GM21576 (cell line): ENCODE measurements at regions not wholly inside any gene's neighbourhood (a gene's known extent, or its start where the extent isn't known, plus 50 kb on each side); places are given as distances from the start of the nearest gene placed in this dataset.
"Not testable (repeated sequence)": the region's sequence is repeated elsewhere in the genome, so short reads cannot be mapped to it uniquely, and the experiment has no call there.

Experiments
- ATAC-seq: cut with Tn5 transposase; IDR thresholded peaks from one replicate; pipeline ENCODE4 v1.9.1; 2021; ENCODE audit warnings: mild to moderate bottlenecking, moderate library complexity; ENCODE audit not compliant: unreplicated experiment

DNA sequence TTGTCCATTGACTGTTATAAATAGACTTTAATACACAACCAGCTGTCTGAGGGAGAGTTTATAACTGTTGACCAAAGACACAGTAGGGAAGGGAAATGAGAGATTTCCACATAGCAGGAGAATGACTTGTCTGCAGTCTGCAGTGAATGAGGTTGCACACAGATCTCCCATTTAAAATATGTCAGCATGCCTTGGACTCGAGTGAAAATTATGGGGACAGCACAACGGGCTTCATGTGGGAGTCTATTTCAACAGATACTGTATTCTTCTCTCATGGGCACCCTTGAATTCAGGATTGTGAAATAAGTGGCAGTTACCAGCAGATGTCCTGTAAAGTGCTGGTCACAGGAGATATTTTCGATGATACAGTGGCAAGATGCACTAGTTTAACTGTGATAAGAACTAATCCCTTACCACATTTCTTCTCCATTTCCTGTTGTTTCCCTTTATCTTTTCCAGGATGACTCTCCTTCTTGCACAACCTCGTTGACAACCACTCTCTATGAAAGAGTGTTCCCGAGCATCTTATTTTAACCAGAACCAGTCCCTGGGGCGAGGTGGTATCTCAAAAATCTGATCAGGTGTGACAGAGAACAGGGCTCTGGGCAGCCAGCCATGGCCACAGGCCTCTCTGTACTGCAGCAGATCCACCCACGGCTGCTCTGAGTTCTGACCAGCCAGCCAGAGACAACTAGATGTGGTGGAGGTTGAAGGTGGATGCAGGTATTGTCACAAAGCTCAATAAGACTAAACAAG lies 51.5 kb upstream of the MAP3K1 start:
- ATAC-seq, result no peak

DNA sequence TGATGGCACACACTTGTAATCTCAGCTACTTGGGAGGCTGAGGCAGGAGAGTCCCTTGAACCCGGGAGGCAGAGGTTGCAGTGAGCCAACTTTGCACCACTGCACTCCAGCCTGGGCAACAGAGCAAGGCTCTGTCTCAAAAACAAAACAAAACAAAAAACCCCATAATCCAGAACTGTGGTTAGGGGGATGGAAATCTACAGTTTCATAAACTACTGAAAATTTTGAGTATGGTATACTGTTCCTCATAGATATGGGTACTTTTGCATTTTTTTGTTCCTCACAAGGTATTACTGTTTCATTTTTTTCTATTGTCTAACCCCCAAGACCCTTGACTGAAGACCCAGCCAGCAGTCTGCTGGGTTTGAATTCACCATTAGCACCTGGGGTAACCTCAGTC lies 52.2 kb upstream of the MAP3K1 start:
- no peak for ATAC-seq

DNA sequence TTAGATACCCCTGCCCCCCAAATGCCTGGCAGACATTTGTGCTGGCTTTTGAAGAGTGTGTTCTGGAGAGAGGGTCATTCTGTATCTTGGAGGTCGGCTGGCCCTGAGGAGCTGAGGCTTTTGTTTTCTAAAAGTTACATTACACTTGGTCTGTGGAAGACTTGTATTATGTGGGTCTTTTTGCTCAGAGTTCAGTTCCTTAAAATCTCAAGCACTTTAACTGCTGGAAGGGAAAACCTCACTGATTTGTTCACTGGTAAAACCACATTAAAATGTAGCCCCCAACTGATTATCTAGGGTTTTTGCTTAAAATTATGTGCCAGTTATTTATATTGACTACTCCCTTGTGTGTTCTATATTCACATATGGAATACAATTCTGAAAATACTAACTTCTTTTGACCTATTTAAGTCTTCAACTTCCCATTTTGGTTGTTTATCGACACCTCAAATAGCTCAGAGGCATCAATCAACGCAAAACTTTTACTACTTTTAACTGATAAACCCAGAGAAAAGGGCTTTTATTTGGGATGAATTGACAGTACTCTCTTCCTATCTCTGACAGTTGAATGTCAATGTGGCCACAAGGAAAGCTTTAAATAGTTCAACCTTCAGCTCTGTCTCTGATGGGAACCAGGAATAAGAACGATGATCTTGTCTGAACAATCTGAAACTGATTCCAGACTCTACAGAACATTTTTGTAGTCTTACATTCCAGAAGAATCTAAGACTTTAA lies 54.0 kb upstream of the MAP3K1 start:
- no peak for ATAC-seq

DNA sequence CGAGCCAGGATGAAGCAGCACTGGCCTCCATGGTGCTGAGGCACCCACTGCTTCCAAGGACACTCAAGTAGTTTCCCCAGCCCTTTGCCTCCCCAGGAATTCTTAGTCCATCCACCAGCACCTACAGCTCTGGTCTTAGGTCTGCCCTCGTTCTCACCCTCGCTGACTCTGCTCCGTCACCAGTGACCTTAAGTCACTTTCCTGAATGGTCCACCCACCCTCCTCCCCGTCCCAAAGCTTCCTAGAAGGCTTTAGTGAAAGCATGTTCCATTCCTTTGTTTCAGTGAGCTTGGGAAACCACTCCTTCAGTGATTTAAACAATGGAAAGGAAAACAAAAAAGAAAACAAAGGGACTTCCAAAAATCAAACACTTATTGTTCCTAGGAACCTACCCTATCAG lies 54.6 kb upstream of the MAP3K1 start:
- ATAC-seq, result no peak

DNA sequence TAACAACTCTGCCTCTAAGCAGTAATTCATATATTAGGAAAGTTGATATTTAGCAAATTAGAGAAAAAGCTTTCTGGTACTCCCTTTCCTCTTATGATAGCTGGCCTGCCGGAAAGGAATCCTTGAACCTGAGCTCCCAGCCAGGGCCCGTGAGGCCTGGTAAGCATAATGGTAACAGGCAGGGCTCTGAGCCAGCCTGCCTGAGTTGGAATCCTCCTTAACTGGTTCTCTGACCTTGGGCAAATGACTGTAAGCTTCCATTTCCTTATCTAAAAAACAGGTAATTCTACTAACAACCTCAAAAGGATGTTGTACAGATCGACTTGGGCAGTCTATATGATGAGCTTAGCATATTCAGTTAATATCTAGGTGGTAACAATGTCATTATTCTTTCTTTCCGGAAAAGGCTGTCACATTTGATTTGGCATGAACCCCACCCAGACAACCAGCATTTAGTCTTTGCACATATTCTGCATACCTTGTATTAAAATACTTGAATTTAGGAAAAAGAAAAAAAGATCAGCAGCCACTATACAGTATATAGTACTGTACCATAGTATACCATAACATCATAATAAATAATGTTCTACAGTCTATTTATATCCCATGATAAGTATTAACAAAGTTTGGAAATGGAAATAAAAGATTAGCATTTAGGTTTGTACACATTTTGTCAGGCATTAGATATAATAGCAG lies 55.7 kb upstream of the MAP3K1 start:
- no peak for ATAC-seq

DNA sequence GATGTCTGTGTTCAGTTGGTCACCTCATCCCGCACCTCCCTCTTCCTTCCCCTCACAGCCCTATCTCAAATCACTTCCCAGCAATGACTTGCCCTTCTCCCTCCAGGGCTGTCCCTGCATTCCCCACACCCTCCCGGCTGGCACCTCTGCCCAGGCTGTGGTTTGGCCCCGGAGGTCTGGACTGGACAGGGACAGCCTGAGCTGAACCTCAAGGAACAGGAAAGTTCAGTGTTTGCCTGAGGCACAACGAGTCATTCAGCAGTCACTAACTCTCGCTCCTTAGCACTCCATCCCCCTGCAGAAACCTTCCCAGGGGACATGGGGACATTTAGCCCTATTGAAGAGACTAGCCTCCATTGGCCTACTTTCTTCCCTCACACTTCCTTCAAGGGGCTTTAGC lies 58.3 kb upstream of the MAP3K1 start:
- no peak for ATAC-seq

DNA sequence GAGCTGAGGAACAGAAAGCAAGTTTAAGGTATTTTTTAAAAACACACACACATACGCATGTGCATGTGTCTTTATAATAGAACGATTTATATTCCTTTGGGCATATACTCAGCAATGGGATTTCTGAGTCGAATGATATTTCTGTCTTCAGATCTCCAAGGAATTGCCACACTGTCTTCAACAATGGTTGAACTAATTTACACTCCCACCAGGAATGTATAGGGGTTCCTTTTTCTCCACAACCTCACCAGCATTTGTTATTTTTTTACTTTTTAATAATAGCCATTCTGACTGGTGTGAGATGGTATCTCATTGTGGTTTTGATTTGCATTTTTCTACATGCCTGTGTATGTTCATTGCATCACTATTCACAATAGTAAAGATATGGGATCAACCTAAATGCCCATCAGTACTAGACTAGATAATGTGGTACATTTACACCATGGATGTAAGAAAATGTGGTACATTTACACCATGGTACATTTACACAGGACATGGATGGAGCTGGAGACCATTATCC lies 60.3 kb upstream of the MAP3K1 start:
- ATAC-seq, result no peak

DNA sequence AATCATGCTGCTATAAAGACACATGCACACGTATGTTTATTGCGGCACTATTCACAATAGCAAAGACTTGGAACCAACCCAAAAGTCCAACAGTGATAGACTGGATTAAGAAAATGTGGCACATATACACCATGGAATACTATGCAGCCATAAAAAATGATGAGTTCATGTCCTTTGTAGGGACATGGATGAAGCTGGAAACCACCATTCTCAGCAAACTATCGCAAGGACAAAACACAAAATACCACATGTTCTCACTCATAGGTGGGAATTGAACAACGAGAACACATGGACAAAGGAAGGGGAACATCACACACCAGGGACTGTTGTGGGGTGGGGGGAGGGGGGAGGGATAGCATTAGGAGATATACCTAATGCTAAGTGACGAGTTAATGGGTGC lies 61.8 kb upstream of the MAP3K1 start:
- not testable (repeated sequence) for ATAC-seq

DNA sequence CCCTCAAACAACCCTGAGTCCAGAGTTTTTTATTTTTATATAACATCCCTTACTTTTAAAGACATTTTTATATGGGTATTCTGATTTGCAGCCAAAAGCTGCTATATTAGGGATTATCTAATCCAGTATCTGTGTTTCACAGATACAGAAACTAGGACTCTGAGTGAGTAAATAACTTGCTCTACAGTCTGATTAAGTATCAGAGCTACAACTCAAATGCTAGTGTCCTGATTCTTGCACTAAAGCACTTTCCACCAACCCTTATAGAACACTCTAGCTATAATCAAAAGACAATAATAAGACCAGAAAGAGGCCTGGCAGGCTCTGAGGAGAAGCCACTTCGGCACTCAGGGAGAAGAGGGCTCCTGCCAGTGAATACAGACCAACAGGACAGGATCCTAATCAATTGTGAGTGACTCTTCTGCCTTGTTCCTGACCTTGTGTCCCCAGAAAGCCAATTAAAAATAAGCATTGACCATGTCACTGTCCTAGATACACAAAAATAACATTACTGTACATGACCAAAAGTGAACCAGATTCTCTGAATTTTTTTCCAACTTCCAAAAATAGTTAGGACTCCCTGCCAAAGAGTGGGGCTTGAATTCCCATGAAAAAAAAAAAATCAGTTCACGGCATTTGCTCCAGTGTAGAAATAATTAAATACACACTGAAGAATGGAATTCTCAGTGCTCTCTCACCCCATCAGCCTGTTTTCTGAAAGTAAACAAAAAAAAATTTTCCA lies 63.6 kb upstream of the MAP3K1 start:
- ATAC-seq, result no peak

DNA sequence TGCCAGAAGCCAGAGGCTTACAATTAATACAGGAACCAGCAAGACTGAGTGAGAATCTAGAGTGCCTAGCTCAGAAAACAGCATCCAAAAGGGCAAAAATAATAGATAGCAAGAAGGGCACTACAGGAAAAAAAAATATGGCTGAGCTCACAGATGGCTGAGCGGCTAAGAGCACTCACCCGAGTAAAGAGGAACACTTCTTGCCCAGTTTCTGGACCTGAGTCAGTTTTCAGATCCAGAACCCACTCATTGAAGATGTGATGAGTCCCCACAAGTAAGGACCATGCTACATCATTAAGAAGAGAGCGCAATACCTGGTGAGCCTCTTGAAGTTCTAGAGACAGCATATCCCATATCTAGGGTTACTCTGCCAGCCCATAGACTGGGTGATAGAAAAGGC lies 65.5 kb upstream of the MAP3K1 start:
- no peak for ATAC-seq

DNA sequence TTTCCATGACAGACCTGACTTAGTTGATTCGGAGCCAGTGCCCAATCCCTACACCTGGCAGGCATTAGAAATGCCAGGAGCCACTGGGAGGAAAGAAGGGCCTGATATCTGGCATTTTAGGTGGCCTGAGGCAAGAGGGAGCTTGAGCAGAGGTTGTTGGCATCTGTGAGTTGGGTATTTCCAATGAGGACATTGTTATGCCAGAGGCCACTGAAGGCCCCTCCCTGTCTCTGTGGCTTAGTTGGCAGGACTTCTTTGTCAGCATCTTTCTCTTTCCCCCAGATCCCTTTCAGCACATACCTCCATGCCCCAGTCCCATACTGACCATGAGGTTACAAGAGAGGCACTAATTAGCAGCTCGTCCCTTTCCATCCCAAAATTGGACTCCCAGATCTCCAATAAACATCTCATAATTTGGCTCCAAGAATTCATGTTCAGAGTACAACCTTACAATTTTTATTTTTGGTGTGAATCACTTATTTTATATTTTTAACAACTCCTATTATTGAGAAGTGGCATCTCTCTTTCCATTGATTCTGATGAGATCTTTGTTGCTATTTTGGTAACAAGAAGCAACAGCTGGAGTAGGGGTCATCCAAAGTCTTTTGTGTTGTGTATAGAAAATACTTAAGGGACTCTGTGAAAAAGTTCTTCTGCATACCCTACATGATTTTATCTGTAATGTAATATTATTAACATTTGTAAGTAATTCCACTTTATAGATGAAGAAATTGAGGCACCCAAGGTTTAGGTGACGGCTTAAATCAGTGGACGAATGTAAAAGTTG lies 68.6 kb upstream of the MAP3K1 start:
- no peak for ATAC-seq

DNA sequence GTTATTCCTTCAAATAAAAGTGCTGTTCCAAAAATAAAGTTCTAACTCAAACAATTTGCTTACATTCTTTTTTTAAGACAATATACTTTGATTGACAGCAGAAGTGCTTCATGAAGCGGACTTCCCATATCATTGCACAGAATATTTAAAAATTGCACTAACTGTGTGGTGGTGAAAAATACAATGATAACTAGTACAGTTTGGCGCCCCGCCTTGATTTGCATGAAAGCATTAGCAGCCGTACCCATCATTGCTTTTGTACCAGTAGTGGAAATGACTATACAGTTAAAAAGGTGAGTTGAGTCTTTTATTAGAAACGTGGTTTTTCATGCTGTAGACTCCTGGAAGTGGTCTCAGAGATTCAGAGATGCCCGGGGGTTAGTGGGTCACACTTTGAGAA lies 69.5 kb upstream of the MAP3K1 start:
- no peak for ATAC-seq

DNA sequence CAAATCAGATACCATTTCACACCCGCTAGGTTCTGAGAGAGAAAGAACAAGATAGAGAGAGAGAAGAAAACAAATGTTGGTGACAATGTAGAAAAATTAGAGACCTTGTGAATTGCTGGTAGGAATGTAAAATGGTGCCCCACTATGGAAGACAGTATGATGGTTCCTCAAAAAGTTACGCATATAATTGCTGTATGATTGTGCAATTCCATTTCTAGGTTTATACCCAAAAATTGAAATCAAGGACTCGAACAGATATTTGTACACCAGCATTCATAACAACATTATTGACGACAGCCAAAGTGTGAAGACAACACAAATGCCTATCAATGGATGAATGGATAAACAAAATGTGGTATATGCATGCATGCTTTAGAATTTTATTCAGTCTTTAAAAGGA lies 74.5 kb upstream of the MAP3K1 start:
- ATAC-seq, result no peak

DNA sequence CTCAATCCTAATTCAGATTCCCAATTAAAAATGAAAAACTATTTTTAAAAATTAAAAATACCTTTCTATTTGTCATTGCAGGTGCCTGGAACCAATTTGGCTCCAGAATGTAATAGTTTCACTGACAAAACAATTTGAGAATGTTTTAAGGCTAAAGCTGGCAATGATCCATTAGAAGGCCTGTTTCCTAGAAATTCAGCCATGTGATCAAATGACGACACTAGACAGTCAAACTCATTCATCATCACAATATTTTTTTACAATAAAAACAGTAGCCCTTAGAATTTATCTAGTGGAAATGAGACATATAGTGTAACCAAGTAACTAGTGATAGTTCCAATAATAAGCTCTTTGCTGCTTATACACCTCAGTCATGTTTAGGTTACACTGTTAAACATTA lies 75.4 kb upstream of the MAP3K1 start:
- ATAC-seq, result no peak

DNA sequence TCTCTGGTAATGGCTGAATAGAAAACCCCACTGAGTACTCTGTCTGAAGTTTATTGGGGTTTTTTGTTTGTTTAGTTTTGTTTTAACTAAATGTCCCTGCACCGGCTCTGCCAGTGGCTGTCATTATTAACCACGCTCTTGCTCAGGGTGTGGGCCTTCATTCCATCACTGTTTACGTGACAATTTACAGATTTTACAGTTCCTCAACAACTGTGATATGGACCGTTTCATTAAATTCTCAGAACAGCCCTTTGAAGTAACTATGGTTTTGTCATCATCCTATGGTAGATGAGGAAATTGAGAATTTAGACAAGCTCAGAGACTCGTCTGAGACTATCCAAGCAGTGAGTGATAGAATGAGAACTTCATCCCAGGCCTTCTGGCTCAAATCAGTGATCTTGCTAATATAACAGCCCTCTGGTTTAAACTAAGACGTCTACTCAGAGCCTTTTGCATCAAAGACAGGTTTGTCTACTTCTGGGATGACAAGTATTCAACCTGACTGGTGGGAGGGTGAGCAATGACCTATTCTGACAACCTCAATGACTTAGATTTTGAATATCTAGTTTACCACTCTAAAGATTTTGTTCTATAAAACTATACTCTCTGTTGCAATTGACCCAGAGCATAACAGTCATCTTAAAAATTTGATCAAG lies 77.3 kb upstream of the MAP3K1 start:
- ATAC-seq, result no peak

DNA sequence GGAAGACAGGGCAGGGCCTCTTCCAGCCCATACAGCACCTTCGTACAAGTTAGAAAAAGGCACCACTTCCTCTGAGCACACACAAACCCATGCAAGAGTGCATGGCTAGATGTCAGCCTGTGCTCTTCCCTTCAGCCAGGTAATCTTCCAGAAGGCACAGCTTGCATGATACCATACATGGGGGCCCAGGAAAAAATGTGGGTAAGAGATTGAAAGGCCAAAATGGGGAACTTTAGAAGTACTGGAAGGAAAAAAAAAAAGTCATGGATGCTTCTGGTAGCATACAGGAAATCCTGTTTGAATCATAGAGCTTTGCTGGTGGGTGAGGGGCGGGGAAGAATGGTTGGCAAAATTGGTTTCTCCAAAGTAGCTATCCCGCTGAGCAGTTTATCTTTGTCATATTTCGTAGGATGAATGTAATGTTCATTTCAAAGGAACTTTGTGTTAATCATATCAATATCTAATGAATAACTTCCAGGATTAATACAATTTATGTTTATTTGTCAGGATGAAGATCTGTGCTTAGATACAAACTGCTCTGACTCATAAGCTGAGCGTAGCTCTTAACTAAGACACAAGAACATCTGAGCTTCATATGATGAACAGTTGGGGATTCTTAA lies 78.2 kb upstream of the MAP3K1 start:
- ATAC-seq, result no peak

DNA sequence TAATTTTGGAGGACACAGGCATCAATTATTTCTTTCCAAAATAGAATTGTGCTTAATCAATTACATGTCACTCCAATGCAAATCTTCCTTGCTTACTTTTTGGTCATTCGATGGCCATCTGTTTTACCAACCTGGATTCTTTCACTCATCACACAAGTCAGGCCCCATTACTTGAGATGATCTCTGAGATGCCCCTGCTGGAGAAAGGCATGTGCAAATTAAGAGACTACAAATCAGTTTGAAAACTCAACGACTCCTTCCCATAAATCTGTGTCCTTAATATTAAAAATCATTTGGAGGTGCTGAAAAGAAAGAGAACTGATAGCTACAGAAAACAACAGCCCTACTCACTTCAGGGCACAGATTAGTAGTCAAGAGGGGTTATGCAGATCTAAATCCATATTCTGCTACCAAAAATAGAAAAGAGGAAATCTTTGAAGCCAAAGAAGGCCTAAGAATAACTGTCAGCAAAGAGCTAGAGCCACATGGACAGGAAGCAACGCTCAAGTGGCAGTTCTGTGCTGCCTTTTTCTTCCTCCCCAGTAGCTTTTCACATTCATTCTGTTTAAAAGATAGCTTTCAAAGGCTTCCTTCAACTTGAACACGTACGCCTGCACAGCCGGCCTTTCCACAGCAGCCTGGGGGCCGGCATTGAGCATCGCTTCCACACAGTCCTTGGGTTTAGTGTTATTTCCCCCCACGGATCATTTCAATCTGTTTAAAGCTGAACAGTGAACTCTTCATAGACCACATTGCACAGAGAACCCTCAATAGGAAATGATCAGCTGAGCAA lies 79.3 kb upstream of the MAP3K1 start:
- no peak for ATAC-seq

DNA sequence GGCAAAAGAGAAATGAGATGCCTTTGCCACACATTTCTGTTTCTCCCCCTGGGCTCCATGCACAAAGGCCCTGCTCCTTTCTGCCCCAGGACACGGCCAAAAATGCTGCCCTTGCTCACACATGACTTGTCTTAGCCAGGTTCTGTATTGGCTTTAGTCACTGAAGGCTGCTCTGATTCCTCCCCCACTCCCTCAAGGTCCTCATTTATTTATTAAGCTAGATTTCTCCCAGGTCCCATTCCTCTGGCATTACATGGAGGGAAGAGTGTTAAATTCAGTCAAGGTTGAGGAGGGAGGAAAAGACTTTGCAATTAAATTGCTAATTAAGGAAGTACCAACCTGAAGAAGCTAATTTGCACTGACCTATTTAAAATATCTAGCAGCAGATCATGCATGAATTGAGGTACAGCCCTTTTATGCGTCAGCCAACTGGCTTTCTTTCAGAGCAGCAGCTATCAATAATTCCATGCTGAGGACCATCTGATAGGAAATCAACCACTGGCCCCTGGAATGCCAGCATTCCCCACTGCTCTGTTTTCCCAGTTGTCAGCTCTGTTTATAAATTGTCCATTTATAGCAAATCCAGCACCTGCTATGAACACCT lies 81.2 kb upstream of the MAP3K1 start:
- ATAC-seq, result no peak
